ENCODE measurements at regions not wholly inside any gene's neighbourhood (a gene's known extent, or its start where the extent isn't known, plus 50 kb on each side); places are given as distances from the start of the nearest gene placed in this dataset.

GRCh38 chr2:21658269-21658668, 534.5 kb downstream of the TDRD15 start:
- Mint-ChIP-seq H3K27me3 (ENCODE audit: low read depth) (peaks cover 4% of the 10 kb centered on the region; the same call in 1 of the 2 replicates), H3K4me3 (no peak overlapping the region)

GRCh38 chr2:21658907-21659477, 535.2 kb downstream of the TDRD15 start:
- H3K27ac Mint-ChIP-seq = no peak overlapping the region
- POLR2A ChIA-PET = interaction anchor here (0.6 kb wide), 1 partner anchor 253 kb away, joined by 3 read pairs; no protein-coding TSS in a partner anchor
- H3K36me3 Mint-ChIP-seq = no peaks in the 10 kb centered on the region
- peaks cover 4% of the 10 kb centered on the region; the same call in 1 of the 2 replicates for H3K27me3 Mint-ChIP-seq (ENCODE audit: low read depth)
- H3K4me1 Mint-ChIP-seq = peaks cover 17% of the 10 kb centered on the region
- no peak overlapping the region for H3K4me3 Mint-ChIP-seq
- DNase-seq (ENCODE audit: low spot score) = no peak
- ATAC-seq = no peak
- no peaks in the 10 kb centered on the region for H3K9me3 Mint-ChIP-seq
- CTCF ChIA-PET = interaction anchor here (1.0 kb wide), 1 partner anchor 237 kb away, joined by 3 read pairs; no protein-coding TSS in a partner anchor
- no peak for TF ChIP-seq TP53 (CRISPR knock-in tag; IDR thresholded peaks at IDR 0.05)
- TF ChIP-seq USF2 (CRISPR knock-in tag; IDR thresholded peaks at IDR 0.05) = no peak
- no peak for TF ChIP-seq TCF7 (CRISPR knock-in tag; IDR thresholded peaks at IDR 0.05; ENCODE audit: low read depth)
- TF ChIP-seq ZNF263 (CRISPR knock-in tag; IDR thresholded peaks at IDR 0.05; ENCODE audit: low read depth) = no peak
- TF ChIP-seq CREM (CRISPR knock-in tag; IDR thresholded peaks at IDR 0.05) = no peak
- no peak for TF ChIP-seq GTF2I (CRISPR knock-in tag; conservative IDR thresholded peaks at IDR 0.05)
- no peak for TF ChIP-seq TEAD4 (CRISPR knock-in tag; IDR thresholded peaks at IDR 0.05)
- TF ChIP-seq SP1 (CRISPR knock-in tag; conservative IDR thresholded peaks at IDR 0.05) = no peak
- no peak for TF ChIP-seq ZBTB43 (CRISPR knock-in tag; IDR thresholded peaks at IDR 0.05)
- no peak for TF ChIP-seq NFE2L1 (CRISPR knock-in tag; IDR thresholded peaks at IDR 0.05)
- no peak for TF ChIP-seq ZNF232 (CRISPR knock-in tag; IDR thresholded peaks at IDR 0.05)
- TF ChIP-seq CBFB (CRISPR knock-in tag; IDR thresholded peaks at IDR 0.05; ENCODE audit: low read depth) = no peak
- no peak for TF ChIP-seq FOXP4 (CRISPR knock-in tag; IDR thresholded peaks at IDR 0.05)
- no peak for TF ChIP-seq MLX (CRISPR knock-in tag; IDR thresholded peaks at IDR 0.05)
- TF ChIP-seq ZNF423 (CRISPR knock-in tag; IDR thresholded peaks at IDR 0.05) = no peak
- TF ChIP-seq RORB (CRISPR knock-in tag; IDR thresholded peaks at IDR 0.05) = no peak

More at GRCh38 chr2:21658269-21658668, 534.5 kb downstream of the TDRD15 start:
- H3K36me3 Mint-ChIP-seq = no peaks in the 10 kb centered on the region
- ATAC-seq (peak; percentile 78), DNase-seq (ENCODE audit: low spot score) (no peak)
- H3K4me1 Mint-ChIP-seq = peaks cover 17% of the 10 kb centered on the region
- H3K9me3 Mint-ChIP-seq = no peaks in the 10 kb centered on the region
- no peak overlapping the region for H3K27ac Mint-ChIP-seq
- TF ChIP-seq FOXK1 (CRISPR knock-in tag; IDR thresholded peaks at IDR 0.05) = no peak
- TF ChIP-seq GABPB1 (CRISPR knock-in tag; IDR thresholded peaks at IDR 0.05) = no peak
- no peak for TF ChIP-seq ZNF425 (CRISPR knock-in tag; conservative IDR thresholded peaks at IDR 0.05)
- TF ChIP-seq MLX (CRISPR knock-in tag; IDR thresholded peaks at IDR 0.05) = no peak
- TF ChIP-seq JUN (CRISPR knock-in tag; IDR thresholded peaks at IDR 0.05) = no peak
- no peak for TF ChIP-seq ZMAT4 (CRISPR knock-in tag; IDR thresholded peaks at IDR 0.05)
- no peak for TF ChIP-seq ZNF138 (CRISPR knock-in tag; conservative IDR thresholded peaks at IDR 0.05)
- TF ChIP-seq ZNF263 (CRISPR knock-in tag; IDR thresholded peaks at IDR 0.05; ENCODE audit: low read depth) = no peak
- no peak for TF ChIP-seq GTF2I (CRISPR knock-in tag; conservative IDR thresholded peaks at IDR 0.05)
- TF ChIP-seq GRHL2 (CRISPR knock-in tag; IDR thresholded peaks at IDR 0.05; ENCODE audit: insufficient replicate concordance, severe bottlenecking) = no peak
- no peak for TF ChIP-seq USF1 (CRISPR knock-in tag; IDR thresholded peaks at IDR 0.05)
- no peak for TF ChIP-seq JAZF1 (CRISPR knock-in tag; IDR thresholded peaks at IDR 0.05)
- CTCF ChIA-PET = no interaction called here
- POLR2A ChIA-PET = no interaction called here

Data from WTC11 (cell line).